ENCODE measurements at regions not wholly inside any gene's neighbourhood (a gene's known extent, or its start where the extent isn't known, plus 50 kb on each side); places are given as distances from the start of the nearest gene placed in this dataset.
"Not testable (repeated sequence)": the region's sequence is repeated elsewhere in the genome, so short reads cannot be mapped to it uniquely, and the experiment has no call there.

GRCh38 chr5:32951003-32951402 lies 239.9 kb downstream of the NPR3 start:
- in situ Hi-C loops (cut with HindIII; ENCODE audit: low sequenced_read_pairs) = no loop called here

GRCh38 chr5:32951878-32952277 lies 240.8 kb downstream of the NPR3 start:
- in situ Hi-C loops (cut with HindIII; ENCODE audit: low sequenced_read_pairs) = no loop called here
- DNase-seq (ENCODE audit: low read depth) = no peak
- no peak for TF ChIP-seq CTCF (IDR thresholded peaks at IDR 0.05; ENCODE audit: low read depth, low read length, missing control alignments)
- H3K4me3 ChIP-seq (ENCODE audit: low read depth, low read length) = no peak overlapping the region

More at GRCh38 chr5:32951003-32951402, 239.9 kb downstream of the NPR3 start:
- no peak overlapping the region for H3K4me3 ChIP-seq (ENCODE audit: low read depth, low read length)
- TF ChIP-seq CTCF (IDR thresholded peaks at IDR 0.05; ENCODE audit: low read depth, low read length, missing control alignments) = no peak
- DNase-seq (ENCODE audit: low read depth) = no peak

- in situ Hi-C loops (cut with HindIII; ENCODE audit: low sequenced_read_pairs); DNase-seq (ENCODE audit: low read depth); H3K4me3 ChIP-seq (ENCODE audit: low read depth, low read length): not testable (repeated sequence)
Measured at GRCh38 chr5:32952421-32952820, 241.3 kb downstream of the NPR3 start.

- in situ Hi-C loops (cut with HindIII; ENCODE audit: low sequenced_read_pairs) = no loop called here
- TF ChIP-seq CTCF (IDR thresholded peaks at IDR 0.05; ENCODE audit: low read depth, low read length, missing control alignments) = no peak
- H3K4me3 ChIP-seq (ENCODE audit: low read depth, low read length) = no peak overlapping the region
- DNase-seq (ENCODE audit: low read depth) = no peak
Measured at GRCh38 chr5:32953694-32954093, 242.6 kb downstream of the NPR3 start.

- TF ChIP-seq CTCF (IDR thresholded peaks at IDR 0.05; ENCODE audit: low read depth, low read length, missing control alignments) = no peak
- no peak overlapping the region for H3K4me3 ChIP-seq (ENCODE audit: low read depth, low read length)
- in situ Hi-C loops (cut with HindIII; ENCODE audit: low sequenced_read_pairs) = no loop called here
- DNase-seq (ENCODE audit: low read depth) = no peak
Measured at GRCh38 chr5:32955814-32956213, 244.7 kb downstream of the NPR3 start.

GRCh38 chr5:32960340-32961058 lies 249.4 kb downstream of the NPR3 start:
- DNase-seq (ENCODE audit: low read depth) = no peak
- no peak for TF ChIP-seq CTCF (IDR thresholded peaks at IDR 0.05; ENCODE audit: low read depth, low read length, missing control alignments)
- H3K4me3 ChIP-seq (ENCODE audit: low read depth, low read length) = no peak overlapping the region
- in situ Hi-C loops (cut with HindIII; ENCODE audit: low sequenced_read_pairs) = no loop called here

- no peak overlapping the region for H3K4me3 ChIP-seq (ENCODE audit: low read depth, low read length)
- in situ Hi-C loops (cut with HindIII; ENCODE audit: low sequenced_read_pairs) = no loop called here
- DNase-seq (ENCODE audit: low read depth) = no peak
- no peak for TF ChIP-seq CTCF (IDR thresholded peaks at IDR 0.05; ENCODE audit: low read depth, low read length, missing control alignments)
Measured at GRCh38 chr5:32961059-32961415, 249.9 kb downstream of the NPR3 start.

All from astrocyte of the cerebellum (primary cell).